ENCODE measurements at regions not wholly inside any gene's neighbourhood (a gene's known extent, or its start where the extent isn't known, plus 50 kb on each side); places are given as distances from the start of the nearest gene placed in this dataset.
A peak's percentile ranks its signal among the peaks of the same experiment; 100 is the strongest.

GRCh38 chr6:106789428-106790148 is 160.2 kb downstream of the QRSL1 start:
- Histone ChIP-seq H3F3A (replicated peaks; ENCODE audit: insufficient read depth) (no peaks in the 10 kb centered on the region), H3K9ac (no peak overlapping the region), H4K20me1 (ENCODE audit: insufficient read depth) (no peaks in the 10 kb centered on the region), H3K4me2 (no peak overlapping the region), H3K27ac (ENCODE audit: low read depth in 2 of 2, low read length in 1 of 2) (peak overlapping the region in 1 of 2 experiments; percentile 73; a peak in 1 of 4 replicates), H3K9me3 (no peaks in the 10 kb centered on the region), H3K79me2 (ENCODE audit: insufficient read depth) (no peaks in the 10 kb centered on the region), H2AFZ (ENCODE audit: low read depth) (no peak overlapping the region), H3K4me3 (ENCODE audit: low read depth in 2 of 2, low read length in 1 of 2) (no peak overlapping the region), H3K36me3 (replicated peaks in 1 of 2; ENCODE audit: control insufficient read depth in 1 of 2, insufficient read depth in 2 of 2, low read length in 1 of 2) (no peaks in the 10 kb centered on the region), H3K4me1 (ENCODE audit: control insufficient read depth in 1 of 2, insufficient read depth in 2 of 2, low read depth in 1 of 2, low read length in 1 of 2) (peaks cover 0 to 19% of the 10 kb centered on the region in 2 experiments; a peak in 1 of 4 replicates), H3K27me3 (ENCODE audit: insufficient read depth) (no peaks in the 10 kb centered on the region), H3K9me2 (no peaks in the 10 kb centered on the region)
- 42% methylated on average over 3 of the region's 3 CpGs for WGBS (ENCODE audit: low lambda C conversion rate)
- ChIA-PET POLR2A (no interaction called here), CTCF (no interaction called here)
- no peak for DNase-seq
- no peak for TF ChIP-seq NFIC (IDR thresholded peaks at IDR 0.05; ENCODE audit: borderline replicate concordance)

- Histone ChIP-seq H3K4me3 (ENCODE audit: low read depth in 2 of 2, low read length in 1 of 2) (no peak overlapping the region), H2AFZ (ENCODE audit: low read depth) (no peak overlapping the region), H3F3A (replicated peaks; ENCODE audit: insufficient read depth) (no peaks in the 10 kb centered on the region), H3K9me3 (no peaks in the 10 kb centered on the region), H3K9ac (no peak overlapping the region), H3K36me3 (replicated peaks in 1 of 2; ENCODE audit: control insufficient read depth in 1 of 2, insufficient read depth in 2 of 2, low read length in 1 of 2) (no peaks in the 10 kb centered on the region), H3K9me2 (no peaks in the 10 kb centered on the region), H3K27ac (ENCODE audit: low read depth in 2 of 2, low read length in 1 of 2) (peak overlapping the region in 1 of 2 experiments; percentile 73; a peak in 2 of 4 replicates), H3K27me3 (ENCODE audit: insufficient read depth) (no peaks in the 10 kb centered on the region), H3K4me1 (ENCODE audit: control insufficient read depth in 1 of 2, insufficient read depth in 2 of 2, low read depth in 1 of 2, low read length in 1 of 2) (peaks cover 0 to 19% of the 10 kb centered on the region in 2 experiments; a peak in 1 of 4 replicates), H4K20me1 (ENCODE audit: insufficient read depth) (no peaks in the 10 kb centered on the region), H3K4me2 (no peak overlapping the region), H3K79me2 (ENCODE audit: insufficient read depth) (no peaks in the 10 kb centered on the region)
- 17% methylated on average over 2 of the region's 2 CpGs for WGBS (ENCODE audit: low lambda C conversion rate)
- ChIA-PET POLR2A (no interaction called here), CTCF (no interaction called here)
- DNase-seq = peak; percentile 39
- TF ChIP-seq CTCF (IDR thresholded peaks at IDR 0.05) (no peak), RCOR1 (IDR thresholded peaks at IDR 0.05; ENCODE audit: low read length) (peak; percentile 59), TAF1 (IDR thresholded peaks at IDR 0.05; ENCODE audit: borderline replicate concordance, low read depth, low read length) (no peak), USF2 (IDR thresholded peaks at IDR 0.05; ENCODE audit: borderline replicate concordance, low read depth, low read length) (no peak), EP300 (IDR thresholded peaks at IDR 0.05; ENCODE audit: borderline replicate concordance in 1 of 2, low read depth in 1 of 2, low read length in 1 of 2) (peak in 1 of 2 experiments; percentile 77; a peak in 2 of 4 replicates), TEAD4 (IDR thresholded peaks at IDR 0.05; ENCODE audit: borderline replicate concordance, insufficient read depth) (no peak), FOXM1 (IDR thresholded peaks at IDR 0.05; ENCODE audit: low read depth) (no peak), RAD21 (IDR thresholded peaks at IDR 0.05; ENCODE audit: low read length) (peak; percentile 20; the same call in 1 of the 2 replicates), CHD2 (IDR thresholded peaks at IDR 0.05; ENCODE audit: low read length, partially characterized antibody) (peak; percentile 42), FOXJ3 (CRISPR knock-in tag; IDR thresholded peaks at IDR 0.05) (peak; percentile 83), GATA2 (CRISPR knock-in tag; IDR thresholded peaks at IDR 0.05) (peak; percentile 86)
Observed at GRCh38 chr6:106788761-106789160, 159.4 kb downstream of the QRSL1 start.
